GM18507 (cell line): ENCODE measurements at regions not wholly inside any gene's neighbourhood (a gene's known extent, or its start where the extent isn't known, plus 50 kb on each side); places are given as distances from the start of the nearest gene placed in this dataset.

ENCODE experiments used
- DNase-seq: peaks from one replicate; pipeline ENCODE4 v3.0.0; 2011; ENCODE audit warnings: low read depth; ENCODE audit not compliant: insufficient read length; ENCODE audit errors: extremely low spot score
- FAIRE-seq: peaks from 2 replicates; lab custom pipeline; 2011; peaks lifted over from hg19 to GRCh38; lab: Jason Lieb, UNC

- FAIRE-seq = no peak
- DNase-seq = no peak
Measured at GRCh38 chr18:28647961-28648360, 471.0 kb upstream of the CDH2 start.

- no peak for DNase-seq
- no peak for FAIRE-seq
Measured at GRCh38 chr18:28637897-28638296, 461.0 kb upstream of the CDH2 start.

GRCh38 chr18:28635530-28635929, 458.6 kb upstream of the CDH2 start:
- FAIRE-seq = no peak
- DNase-seq = no peak

GRCh38 chr18:28626756-28627155, 449.8 kb upstream of the CDH2 start:
- DNase-seq (no peak), FAIRE-seq (no peak)

GRCh38 chr18:28607991-28608390, 431.1 kb upstream of the CDH2 start:
- FAIRE-seq = no peak
- no peak for DNase-seq

- DNase-seq = no peak
- FAIRE-seq = no peak
Measured at GRCh38 chr18:28606686-28607085, 429.8 kb upstream of the CDH2 start.

GRCh38 chr18:28602391-28602790, 425.5 kb upstream of the CDH2 start:
- no peak for DNase-seq
- no peak for FAIRE-seq

- FAIRE-seq = no peak
Measured at GRCh38 chr18:28594034-28594433, 417.1 kb upstream of the CDH2 start.

GRCh38 chr18:28588884-28589549, 412.1 kb upstream of the CDH2 start:
- DNase-seq = no peak

More at GRCh38 chr18:28594034-28594433, 417.1 kb upstream of the CDH2 start:
- no peak for DNase-seq

GRCh38 chr18:28584731-28585130, 407.8 kb upstream of the CDH2 start:
- FAIRE-seq (no peak), DNase-seq (no peak)

More at GRCh38 chr18:28588884-28589549, 412.1 kb upstream of the CDH2 start:
- no peak for FAIRE-seq

GRCh38 chr18:28582724-28583123, 405.8 kb upstream of the CDH2 start:
- no peak for FAIRE-seq
- no peak for DNase-seq

GRCh38 chr18:28581521-28582071, 404.7 kb upstream of the CDH2 start:
- no peak for FAIRE-seq
- DNase-seq = no peak

- no peak for DNase-seq
- no peak for FAIRE-seq
Measured at GRCh38 chr18:28576941-28577340, 400.0 kb upstream of the CDH2 start.

- FAIRE-seq = no peak
- no peak for DNase-seq
Measured at GRCh38 chr18:28575123-28575522, 398.2 kb upstream of the CDH2 start.

- DNase-seq (no peak), FAIRE-seq (no peak)
Measured at GRCh38 chr18:28574175-28574574, 397.2 kb upstream of the CDH2 start.

GRCh38 chr18:28571929-28572328, 395.0 kb upstream of the CDH2 start:
- DNase-seq = no peak
- no peak for FAIRE-seq

- no peak for DNase-seq
- no peak for FAIRE-seq
Measured at GRCh38 chr18:28560331-28560730, 383.4 kb upstream of the CDH2 start.

GRCh38 chr18:28559511-28559910, 382.6 kb upstream of the CDH2 start:
- no peak for DNase-seq
- no peak for FAIRE-seq

- DNase-seq = no peak
- no peak for FAIRE-seq
Measured at GRCh38 chr18:28541934-28542333, 365.0 kb upstream of the CDH2 start.

GRCh38 chr18:28541276-28541930, 364.5 kb upstream of the CDH2 start:
- no peak for FAIRE-seq

GRCh38 chr18:28529644-28530043, 352.7 kb upstream of the CDH2 start:
- DNase-seq (no peak), FAIRE-seq (no peak)

More at GRCh38 chr18:28541276-28541930, 364.5 kb upstream of the CDH2 start:
- no peak for DNase-seq
